H1 (cell line): ENCODE measurements at regions not wholly inside any gene's neighbourhood (a gene's known extent, or its start where the extent isn't known, plus 50 kb on each side); places are given as distances from the start of the nearest gene placed in this dataset.

Experiments
- CTCF ChIA-PET: fragments of 300-600 bp; sonication (Branson Sonifier 250); formaldehyde crosslinking; loops from one replicate; lab custom pipeline; 2021; ENCODE audit not compliant: partially characterized antibody; lab: Charles Lee
- POLR2A ChIA-PET: fragments of 300-600 bp; sonication (Branson Sonifier 250); formaldehyde crosslinking; loops from one replicate; lab custom pipeline; 2021; ENCODE audit warnings: inconsistent platforms; ENCODE audit not compliant: partially characterized antibody; lab: Charles Lee
- DNase-seq, 2 experiments: peaks; one replicate each; pipeline versions ENCODE4 v3.0.0 to v3.0.0-alpha.2; 2010 to 2022; ENCODE audit warnings: low spot score in 2 of 2, low read depth in 1 of 2, mixed read lengths in 1 of 2
- FAIRE-seq: peaks from 2 replicates; lab custom pipeline; 2011; peaks lifted over from hg19 to GRCh38; lab: Jason Lieb, UNC
- H2AFZ ChIP-seq: 2 replicates; pipeline ENCODE4 v1.8.1; 2012; ENCODE audit warnings: low read length, inconsistent platforms
- H2AK5ac ChIP-seq: 2 replicates; pipeline ENCODE4 v1.6.1; 2013; ENCODE audit warnings: low read depth, low read length
- H2BK120ac ChIP-seq: replicated peaks from 2 replicates; pipeline ENCODE3; 2013; ENCODE audit warnings: low read depth, low read length, inconsistent platforms
- H2BK12ac ChIP-seq: 2 replicates; pipeline ENCODE4 v1.6.1; 2013; ENCODE audit warnings: low read depth, low read length
- H2BK15ac ChIP-seq: 2 replicates; pipeline ENCODE4 v1.6.1; 2013; ENCODE audit warnings: low read length
- H2BK20ac ChIP-seq: 2 replicates; pipeline ENCODE4 v1.6.1; 2013; ENCODE audit warnings: low read length
- H2BK5ac ChIP-seq: 2 replicates; pipeline ENCODE4 v1.6.1; 2013; ENCODE audit warnings: low read depth, low read length
- H3K14ac ChIP-seq: 2 replicates; pipeline ENCODE4 v1.6.1; 2013; ENCODE audit warnings: inconsistent platforms; ENCODE audit not compliant: insufficient read length
- H3K18ac ChIP-seq: 2 replicates; pipeline ENCODE4 v1.6.1; 2013; ENCODE audit warnings: low read length; ENCODE audit errors: extremely low read depth
- H3K23ac ChIP-seq: 2 replicates; pipeline ENCODE4 v1.6.1; 2013; ENCODE audit warnings: inconsistent platforms; ENCODE audit not compliant: insufficient read length
- H3K23me2 ChIP-seq: 2 replicates; pipeline ENCODE4 v1.6.1; 2013; ENCODE audit warnings: low read depth, low read length
- H3K27ac ChIP-seq: 2 replicates; pipeline ENCODE4 v1.6.1; 2011; ENCODE audit warnings: low read depth, low read length, inconsistent platforms
- H3K27me3 ChIP-seq, 4 experiments: replicated peaks in 1 of 4; 1 replicate in 1 of 4; 2 replicates in 3 of 4; pipeline versions ENCODE4 v1.6.1 to v1.8.1; 2011 to 2013; ENCODE audit warnings: low read length in 3 of 4, mild to moderate bottlenecking in 3 of 4, inconsistent platforms in 2 of 4, mixed read lengths in 2 of 4, moderate library complexity in 1 of 4; ENCODE audit not compliant: control insufficient read depth in 3 of 4, insufficient read depth in 3 of 4; ENCODE audit errors: extremely low read depth in 1 of 4
- H3K36me3 ChIP-seq, 4 experiments: 2 replicates each; pipeline versions ENCODE4 v1.6.1 to v1.8.1; 2011 to 2013; ENCODE audit warnings: mild to moderate bottlenecking in 4 of 4, low read length in 3 of 4, moderate library complexity in 2 of 4, control low read depth in 1 of 4, inconsistent platforms in 1 of 4; ENCODE audit not compliant: insufficient read depth in 4 of 4, control insufficient read depth in 2 of 4
- H3K4ac ChIP-seq: replicated peaks from 2 replicates; pipeline ENCODE3; 2013; ENCODE audit warnings: low read length, low read depth, mixed read lengths, inconsistent platforms; ENCODE audit not compliant: insufficient read length
- H3K4me1 ChIP-seq, 4 experiments: replicated peaks in 1 of 4; 1 replicate in 1 of 4; 2 replicates in 3 of 4; pipeline versions ENCODE4 v1.6.1 to v1.8.1; 2011 to 2013; ENCODE audit warnings: low read length in 3 of 4, inconsistent platforms in 2 of 4, mixed read lengths in 1 of 4; ENCODE audit not compliant: insufficient read depth in 4 of 4, control insufficient read depth in 3 of 4
- H3K4me2 ChIP-seq, 2 experiments: 2 replicates each; pipeline versions ENCODE4 v1.6.1 to v1.8.1; 2011 to 2013; ENCODE audit warnings: low read depth in 2 of 2, low read length in 2 of 2, control low read depth in 1 of 2, inconsistent platforms in 1 of 2, mild to moderate bottlenecking in 1 of 2; ENCODE audit not compliant: insufficient read depth in 1 of 2
- H3K4me3 ChIP-seq, 4 experiments: fragments of 200-600, 300-600 bp in 1 of 4; sonication (generic), shearing (Covaris generic), sonication (Bioruptor Twin) in 1 of 4; 2 replicates each; pipeline versions ENCODE4 v1.5.1 to v1.8.1; 2011 to 2016; ENCODE audit warnings: low read length in 4 of 4, low read depth in 3 of 4, control low read depth in 2 of 4, inconsistent platforms in 2 of 4, mild to moderate bottlenecking in 2 of 4, mixed read lengths in 1 of 4, moderate library complexity in 1 of 4; ENCODE audit not compliant: insufficient read depth in 2 of 4; ENCODE audit errors: extremely low read depth in 1 of 4
- H3K56ac ChIP-seq: replicated peaks from 2 replicates; pipeline ENCODE3; 2013; ENCODE audit warnings: low read depth, mild to moderate bottlenecking, mixed read lengths, low read length, inconsistent platforms; ENCODE audit not compliant: insufficient read length
- H3K79me1 ChIP-seq: 2 replicates; pipeline ENCODE4 v1.6.1; 2013; ENCODE audit warnings: low read depth, low read length, control low read depth
- H3K79me2 ChIP-seq, 2 experiments: 2 replicates each; pipeline versions ENCODE4 v1.6.1 to v1.8.1; 2012 to 2013; ENCODE audit warnings: low read length in 2 of 2, mild to moderate bottlenecking in 2 of 2, inconsistent platforms in 1 of 2; ENCODE audit not compliant: insufficient read depth in 2 of 2, control insufficient read depth in 1 of 2
- H3K9ac ChIP-seq, 4 experiments: replicated peaks in 1 of 4; 1 replicate in 1 of 4; 2 replicates in 3 of 4; pipeline versions ENCODE4 v1.6.1 to v1.8.1; 2011 to 2013; ENCODE audit warnings: low read depth in 3 of 4, low read length in 3 of 4, control low read depth in 2 of 4, mild to moderate bottlenecking in 2 of 4, moderate library complexity in 2 of 4, inconsistent platforms in 1 of 4; ENCODE audit errors: extremely low read depth in 1 of 4
- H3K9me3 ChIP-seq, 2 experiments: 2 replicates each; pipeline versions ENCODE4 v1.6.1 to v1.8.1; 2012 to 2013; ENCODE audit warnings: mild to moderate bottlenecking in 2 of 2, moderate library complexity in 2 of 2, control low read depth in 1 of 2, inconsistent platforms in 1 of 2, low read depth in 1 of 2, low read length in 1 of 2, mixed read lengths in 1 of 2; ENCODE audit not compliant: insufficient read depth in 2 of 2
- H4K20me1 ChIP-seq, 2 experiments: replicated peaks in 1 of 2; 2 replicates each; pipeline versions ENCODE3 to v1.8.1; 2011 to 2013; ENCODE audit warnings: inconsistent platforms in 2 of 2, low read length in 2 of 2, mild to moderate bottlenecking in 1 of 2; ENCODE audit not compliant: insufficient read depth in 2 of 2, control insufficient read depth in 1 of 2
- H4K5ac ChIP-seq: 2 replicates; pipeline ENCODE4 v1.6.1; 2013; ENCODE audit warnings: low read length, low read depth, mixed read lengths, inconsistent platforms; ENCODE audit not compliant: insufficient read length
- H4K8ac ChIP-seq: 2 replicates; pipeline ENCODE4 v1.8.0; 2013; ENCODE audit warnings: mild to moderate bottlenecking, moderate library complexity, low read length, inconsistent platforms; ENCODE audit not compliant: insufficient read depth; ENCODE audit errors: extremely low read depth
- H4K91ac ChIP-seq: replicated peaks from 2 replicates; pipeline ENCODE3; 2013; ENCODE audit warnings: low read length, mixed read lengths, inconsistent platforms; ENCODE audit not compliant: insufficient read length
- CTBP2 ChIP-seq: IDR thresholded peaks from 2 replicates; pipeline ENCODE4 v1.7.0; 2011; ENCODE audit warnings: borderline replicate concordance, mild to moderate bottlenecking, moderate library complexity, mixed read lengths, low read length; ENCODE audit not compliant: insufficient read depth, insufficient read length
- RNF2 ChIP-seq: fragments of 200-900, 300-1000 bp; sonication (generic); IDR thresholded peaks from 2 replicates; pipeline ENCODE4 v1.7.1; 2016; ENCODE audit warnings: borderline replicate concordance, low read depth, mild to moderate bottlenecking, antibody characterized with exemption, low read length; ENCODE audit not compliant: poor library complexity, severe bottlenecking; ENCODE audit errors: missing control alignments
- SP1 ChIP-seq: IDR thresholded peaks from 2 replicates; pipeline ENCODE4 v1.6.1; 2011; ENCODE audit warnings: low read depth, low read length
- WGBS, 2 experiments: shearing (Covaris generic) in 1 of 2; methylation state at CpG; one replicate each; pipeline versions ENCODE4 v1.1.6 to v1.1.7; 2013 to 2015; ENCODE audit warnings: low lambda C conversion rate in 2 of 2, mixed read lengths in 2 of 2, inconsistent platforms in 1 of 2, low coverage in 1 of 2, missing lambda C conversion rate in 1 of 2; ENCODE audit not compliant: insufficient replicate concordance in 2 of 2, insufficient coverage in 1 of 2, insufficient read length in 1 of 2; ENCODE audit errors: extremely low coverage in 1 of 2, missing lambda C conversion rate in 1 of 2; 5-methylcytosine and 5-hydroxymethylcytosine counted together

DNA sequence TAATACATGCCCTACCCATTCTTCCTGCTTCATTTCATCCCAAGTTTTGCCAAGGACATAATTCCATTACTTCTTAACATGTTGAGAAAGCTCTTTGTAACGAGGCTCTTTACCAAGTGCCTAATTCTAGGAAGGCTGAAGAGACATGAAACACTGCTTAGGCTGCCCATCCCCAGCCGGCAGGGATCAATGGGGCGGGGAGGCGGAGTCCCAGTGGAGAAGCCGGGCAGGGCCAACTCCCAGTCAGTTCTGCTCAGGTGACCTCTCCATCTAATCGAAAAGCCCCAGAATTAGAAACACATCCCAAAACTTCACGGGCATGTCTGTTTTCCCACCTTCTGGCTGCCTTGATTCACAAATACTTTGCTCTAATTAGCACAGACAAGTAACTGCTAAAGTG lies 89.5 kb upstream of the LYZL1 start:
- DNase-seq, result peak in 1 of 2 experiments; percentile 55
- peak overlapping the region; percentile 91 for H2AFZ ChIP-seq

More for the DNA sequence above, 89.5 kb upstream of the LYZL1 start:
- ChIA-PET POLR2A (no interaction called here), CTCF (interaction anchor here (2.0 kb wide), 1 partner anchor 69 kb away, joined by 8 read pairs; no protein-coding TSS in a partner anchor)
- no peak overlapping the region for H2BK120ac ChIP-seq
- no peaks in the 10 kb centered on the region for H3K9me3 ChIP-seq
- no peak overlapping the region for H4K91ac ChIP-seq
- no peaks in the 10 kb centered on the region for H3K79me1 ChIP-seq
- no peak overlapping the region for H3K4me3 ChIP-seq
- no peak for FAIRE-seq
- H3K56ac ChIP-seq, result no peak overlapping the region
- H3K9ac ChIP-seq, result no peak overlapping the region
- no peaks in the 10 kb centered on the region for H3K79me2 ChIP-seq
- no peak overlapping the region for H2AK5ac ChIP-seq
- TF ChIP-seq RNF2 (no peak), CTBP2 (no peak), SP1 (no peak)
- no peak overlapping the region for H3K23ac ChIP-seq
- H3K27me3 ChIP-seq, result no peaks in the 10 kb centered on the region
- no peaks in the 10 kb centered on the region for H3K23me2 ChIP-seq
- 59% methylated on average over 7 of the region's 7 CpGs; no CpG with 5 or more reads in 1 of the 2 experiments for WGBS, 2 experiments
- H3K14ac ChIP-seq, result no peak overlapping the region
- no peak overlapping the region for H3K18ac ChIP-seq
- H3K27ac ChIP-seq, result no peak overlapping the region
- H2BK12ac ChIP-seq, result no peak overlapping the region
- H2BK15ac ChIP-seq, result no peak overlapping the region
- H3K4ac ChIP-seq, result no peak overlapping the region
- H4K8ac ChIP-seq, result no peak overlapping the region
- H3K36me3 ChIP-seq, result no peaks in the 10 kb centered on the region
- no peak overlapping the region for H4K5ac ChIP-seq
- no peak overlapping the region for H3K4me2 ChIP-seq
- H3K4me1 ChIP-seq, result peaks cover 0 to 4% (median 3%) of the 10 kb centered on the region in 4 experiments; a peak in 5 of 7 replicates
- peak overlapping the region; percentile 15; the same call in 1 of the 2 replicates for H2BK5ac ChIP-seq
- no peak overlapping the region for H2BK20ac ChIP-seq
- H4K20me1 ChIP-seq, result no peaks in the 10 kb centered on the region
